Amniotic epithelial cell (primary cell): ENCODE measurements at regions not wholly inside any gene's neighbourhood (a gene's known extent, or its start where the extent isn't known, plus 50 kb on each side); places are given as distances from the start of the nearest gene placed in this dataset.

Source experiments
- DNase-seq: peaks from one replicate; pipeline ENCODE4 v3.0.0-alpha.2; 2010; ENCODE audit warnings: low read depth

DNA sequence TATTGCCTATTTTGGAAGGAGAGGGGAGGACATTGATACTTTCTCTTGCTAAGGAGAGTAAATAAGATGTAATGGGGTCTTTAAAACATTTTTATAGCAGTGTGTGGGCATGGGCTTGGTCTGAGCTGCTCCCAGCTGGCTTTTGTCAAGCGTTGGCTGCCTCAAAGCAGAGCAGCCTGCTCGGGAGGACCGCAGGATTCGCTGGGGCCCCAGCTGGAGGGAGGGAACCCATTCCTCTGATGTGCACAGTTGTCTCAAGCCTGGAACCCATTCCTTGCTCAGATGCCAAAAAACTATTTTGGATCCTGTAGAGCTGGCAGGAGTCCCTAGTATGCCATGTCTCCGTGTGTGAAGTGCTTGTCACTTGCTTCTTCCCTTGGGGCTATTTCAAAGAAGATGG, 59.4 kb upstream of the RMDN2 start:
- DNase-seq = no peak

DNA sequence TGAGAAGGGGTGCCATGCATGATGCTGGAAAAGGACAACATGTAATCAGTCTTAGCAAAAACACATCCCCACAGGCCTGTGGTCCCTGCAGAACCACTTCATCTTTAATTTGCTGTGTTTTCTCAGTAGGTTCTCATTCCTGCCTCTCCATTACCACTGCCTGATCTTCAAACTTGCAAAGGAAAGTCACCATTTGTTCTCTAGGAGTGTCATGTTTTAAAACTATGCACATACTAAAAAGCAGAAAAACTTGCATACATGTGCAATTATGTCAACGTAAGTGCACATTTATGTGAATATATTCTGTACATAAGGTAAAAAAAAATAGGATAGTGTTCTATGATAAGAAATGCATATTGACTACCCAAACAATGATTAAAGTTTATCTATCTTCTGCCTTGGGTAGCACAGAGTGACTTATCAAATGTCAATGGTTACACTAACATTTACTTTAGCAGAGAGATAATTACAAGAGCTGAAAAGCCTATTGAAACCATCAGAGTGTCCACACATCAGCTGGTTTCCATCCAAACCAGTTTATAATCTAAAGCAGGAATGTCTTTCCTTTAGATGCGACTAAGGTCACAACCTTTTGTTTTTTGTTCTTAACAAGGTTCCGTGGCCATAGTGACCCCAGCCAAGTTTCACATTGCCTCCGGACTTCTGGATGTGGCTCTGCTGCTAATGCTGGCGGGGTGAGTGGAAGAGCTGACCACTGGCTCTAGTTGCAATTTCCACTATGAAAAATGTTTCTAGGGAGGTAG, 58.7 kb upstream of the RMDN2 start:
- no peak for DNase-seq

DNA sequence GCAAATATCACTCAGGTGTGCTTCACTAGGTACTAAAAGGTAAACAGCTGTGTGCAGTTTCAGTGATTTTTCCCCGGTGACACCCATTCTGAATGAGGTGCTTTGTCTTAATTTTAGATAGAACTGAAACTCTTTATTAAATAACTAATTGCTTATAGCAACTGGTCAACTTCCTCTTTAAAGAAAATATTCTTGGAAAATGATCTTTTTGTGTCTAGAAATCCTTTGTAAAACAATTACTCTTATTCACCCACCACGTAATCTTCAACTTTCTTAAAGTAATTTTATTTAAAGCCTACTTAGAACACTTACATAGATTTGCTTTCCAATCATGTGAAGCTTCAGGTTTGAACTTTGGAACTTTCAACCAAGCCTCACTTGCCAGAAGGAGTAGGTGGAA, 57.9 kb upstream of the RMDN2 start:
- no peak for DNase-seq

DNA sequence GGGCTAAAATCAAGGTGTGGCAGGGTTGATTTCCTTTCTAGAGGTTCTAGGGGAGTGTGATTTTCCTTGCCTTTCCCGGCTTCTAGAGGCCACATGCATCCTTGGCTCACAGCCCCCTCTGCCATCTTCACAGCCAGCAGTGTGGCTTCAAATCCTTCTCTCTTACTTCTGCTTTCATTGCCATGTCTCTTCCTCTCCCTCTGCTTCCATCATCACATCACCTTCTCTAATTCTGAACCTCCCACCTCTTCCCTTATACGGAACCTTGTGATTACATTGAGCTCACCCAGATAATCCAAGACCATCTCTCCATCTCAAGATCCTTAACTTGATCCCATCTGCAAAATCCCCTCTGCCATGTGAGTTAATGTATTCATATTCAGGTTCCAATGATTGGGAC, 56.2 kb upstream of the RMDN2 start:
- no peak for DNase-seq

DNA sequence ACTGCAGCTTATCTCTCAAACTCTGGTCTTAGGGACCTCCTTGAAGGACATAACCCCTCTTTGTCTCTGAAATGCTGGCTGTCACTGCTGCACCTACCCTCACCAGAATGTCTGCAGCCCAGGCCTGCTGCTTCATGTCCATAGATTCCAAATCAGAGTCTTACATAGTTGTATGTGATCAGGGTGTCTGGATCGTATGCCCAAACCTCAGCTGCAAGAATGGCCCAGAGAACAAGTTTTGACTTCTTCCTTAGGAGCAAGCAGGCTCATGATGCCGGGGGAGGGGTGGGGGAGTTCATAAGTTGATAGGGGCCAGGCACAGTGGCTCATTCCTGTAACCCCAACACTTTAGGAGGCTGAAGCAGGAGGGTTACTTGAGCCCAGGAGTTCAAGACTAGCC, 55.8 kb upstream of the RMDN2 start:
- no peak for DNase-seq

DNA sequence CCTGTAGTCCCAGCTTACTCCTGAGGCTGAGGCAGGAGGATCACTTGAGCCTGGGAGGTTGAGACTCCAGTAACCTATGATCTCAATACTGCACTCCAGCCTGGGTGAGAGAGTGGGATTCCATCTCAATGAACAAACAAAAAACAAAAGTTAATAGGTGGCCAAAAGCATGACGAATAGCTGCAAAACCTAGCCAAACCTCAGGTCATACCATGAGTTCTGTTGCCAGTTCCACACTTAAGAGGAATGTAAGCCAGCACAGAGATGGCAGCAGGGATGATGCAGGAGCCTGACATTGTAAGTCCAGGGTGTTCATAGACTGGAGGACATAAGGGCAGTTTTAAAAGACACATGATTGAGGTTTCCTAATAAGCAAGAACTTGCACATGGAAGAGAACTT, 55.3 kb upstream of the RMDN2 start:
- DNase-seq = peak; percentile 22

DNA sequence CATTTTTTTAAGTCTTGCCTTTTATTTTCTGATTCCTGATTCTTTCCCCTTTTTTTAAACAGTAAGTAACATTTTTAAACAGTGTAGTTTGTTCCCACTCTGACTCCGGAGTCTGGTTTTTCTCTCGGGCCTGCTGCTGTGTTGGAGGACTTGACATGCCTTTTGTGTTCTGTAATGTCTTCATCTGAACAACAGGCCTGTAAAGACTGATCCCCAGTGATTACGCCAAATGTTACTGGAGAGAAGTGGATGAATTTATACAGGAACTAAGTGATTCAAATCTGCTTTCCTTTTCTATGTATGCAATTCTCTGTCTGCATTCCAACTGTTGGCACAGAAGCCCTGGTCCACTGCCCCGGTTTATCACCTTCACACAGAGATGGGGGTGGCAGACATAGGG, 54.3 kb upstream of the RMDN2 start:
- DNase-seq = peak; percentile 86

DNA sequence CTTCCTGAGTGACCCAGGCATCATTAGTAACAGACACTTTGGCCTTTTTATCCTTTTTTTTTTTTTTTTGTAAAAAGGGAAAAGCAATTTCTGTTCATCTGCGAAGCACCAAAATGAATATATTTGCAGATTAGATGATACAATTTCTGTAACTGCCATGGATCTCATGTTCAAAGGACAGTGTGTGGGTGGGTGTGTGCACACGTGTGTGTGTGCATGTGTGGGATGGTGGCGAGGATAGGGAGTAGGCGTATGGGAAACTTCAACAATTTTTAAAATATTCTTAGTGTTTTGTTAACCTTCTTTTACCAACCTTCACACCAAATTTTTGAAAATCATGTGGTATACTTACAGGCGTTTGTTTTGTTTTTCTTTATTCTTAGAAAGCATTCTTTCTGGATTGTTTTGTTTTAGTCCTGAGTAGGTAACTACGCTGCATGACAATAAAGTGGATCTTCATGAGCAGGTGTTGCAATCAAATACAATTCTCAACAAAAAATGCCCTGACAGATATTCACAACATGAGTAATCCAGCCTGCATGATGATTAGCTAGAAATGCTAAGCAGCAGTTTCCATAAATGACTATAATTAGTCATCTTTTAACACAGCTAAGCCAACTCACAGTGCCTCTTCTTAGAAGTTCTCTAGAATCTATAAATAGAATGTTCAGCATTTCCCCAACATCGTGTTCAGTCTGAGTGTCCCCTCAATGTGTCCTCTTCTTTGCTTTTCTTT, 53.5 kb upstream of the RMDN2 start:
- peak; percentile 91 for DNase-seq

DNA sequence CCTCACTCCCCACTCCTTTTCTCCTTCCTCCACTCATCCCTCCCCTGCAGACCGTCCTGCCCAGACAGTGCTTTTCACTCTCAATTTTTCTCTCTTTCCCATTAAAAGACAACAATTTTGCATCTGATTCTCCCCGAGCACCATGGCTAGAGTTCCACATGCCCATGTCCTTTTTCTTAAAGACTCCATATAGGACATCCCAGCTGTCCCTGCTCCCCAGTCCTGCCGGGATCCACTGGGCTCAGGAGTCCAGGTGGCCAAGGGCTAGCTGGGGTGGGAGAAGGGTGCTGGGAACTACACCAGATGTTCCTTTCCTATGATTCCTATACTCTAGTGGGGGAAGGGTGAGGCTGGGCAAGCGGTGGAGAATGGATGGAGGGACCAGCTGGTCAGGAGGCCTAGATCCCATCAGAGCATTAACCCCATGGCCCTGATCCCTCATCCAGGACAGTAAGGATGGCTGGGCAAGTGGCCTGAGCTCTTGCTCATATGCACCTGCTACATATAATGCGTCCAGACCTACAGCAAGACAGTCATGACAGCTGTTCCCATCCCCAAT, 52.8 kb upstream of the RMDN2 start:
- DNase-seq = no peak

DNA sequence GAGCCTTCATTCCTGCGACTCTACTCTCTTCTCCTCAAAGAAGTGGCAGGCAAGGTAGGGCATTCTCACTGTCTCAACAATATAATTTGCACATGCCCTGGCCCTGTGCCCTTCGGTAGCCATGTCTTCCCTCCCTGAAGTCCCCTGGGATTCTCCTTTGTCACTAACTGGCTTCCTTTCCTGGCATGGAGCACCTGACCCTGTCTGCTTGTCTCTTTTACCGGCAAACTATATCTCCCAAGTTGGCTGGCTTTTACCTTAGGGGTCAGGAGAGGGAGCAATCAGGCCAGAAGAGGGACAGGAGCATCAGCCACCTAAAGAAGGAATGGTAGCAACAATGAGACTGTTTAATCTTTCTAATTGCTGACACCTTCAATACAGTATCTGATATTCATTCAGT, 51.9 kb upstream of the RMDN2 start:
- DNase-seq = no peak

DNA sequence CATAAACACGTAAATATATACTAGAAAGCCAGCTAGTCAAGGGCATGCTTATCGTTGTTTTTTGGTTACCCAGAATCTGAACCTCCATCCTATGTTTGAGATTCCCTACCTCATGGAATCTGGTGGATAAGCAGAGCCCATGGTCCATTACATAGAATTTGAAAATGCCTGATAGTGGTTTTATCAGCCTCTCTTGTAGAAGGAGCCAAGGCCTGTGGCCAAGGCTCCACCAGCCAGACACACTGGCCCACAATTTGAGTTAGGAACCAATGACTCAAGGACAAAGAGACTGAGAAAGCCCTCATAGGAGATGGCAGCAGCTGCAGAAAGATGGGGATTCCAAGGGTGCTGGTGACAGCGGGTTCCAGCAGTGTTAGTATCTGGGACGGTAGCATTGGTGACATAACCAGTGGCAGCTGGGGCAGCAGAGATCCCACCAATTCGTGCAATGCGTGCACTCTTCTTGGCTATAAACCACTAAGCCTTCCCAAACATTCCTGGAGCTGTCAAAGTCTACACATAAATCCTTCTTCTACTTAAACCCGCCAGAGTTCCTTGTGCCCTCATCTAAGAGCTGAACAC, 51.2 kb upstream of the RMDN2 start:
- no peak for DNase-seq

DNA sequence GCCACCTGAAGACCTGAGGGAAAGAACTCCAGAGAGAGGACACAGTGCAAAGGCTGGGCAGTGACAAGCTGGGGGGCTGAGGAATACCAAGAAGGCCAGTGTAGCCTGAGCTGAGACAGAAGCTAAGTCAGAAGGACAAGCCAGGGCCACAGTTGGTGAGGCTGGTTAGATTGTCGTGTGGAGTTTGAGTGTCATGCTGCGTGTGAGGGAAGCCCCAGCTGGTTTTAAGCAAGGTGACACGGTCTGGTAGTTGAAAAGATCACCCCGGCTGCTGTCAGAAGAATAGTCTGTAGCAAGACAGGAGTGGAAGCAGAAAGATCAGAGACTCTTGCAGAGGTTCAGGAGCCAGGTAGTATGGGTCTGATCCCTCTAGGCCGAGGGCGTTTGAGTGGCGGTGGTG, 50.6 kb upstream of the RMDN2 start:
- no peak for DNase-seq
